ENCODE measurements at regions not wholly inside any gene's neighbourhood (a gene's known extent, or its start where the extent isn't known, plus 50 kb on each side); places are given as distances from the start of the nearest gene placed in this dataset.

DNA sequence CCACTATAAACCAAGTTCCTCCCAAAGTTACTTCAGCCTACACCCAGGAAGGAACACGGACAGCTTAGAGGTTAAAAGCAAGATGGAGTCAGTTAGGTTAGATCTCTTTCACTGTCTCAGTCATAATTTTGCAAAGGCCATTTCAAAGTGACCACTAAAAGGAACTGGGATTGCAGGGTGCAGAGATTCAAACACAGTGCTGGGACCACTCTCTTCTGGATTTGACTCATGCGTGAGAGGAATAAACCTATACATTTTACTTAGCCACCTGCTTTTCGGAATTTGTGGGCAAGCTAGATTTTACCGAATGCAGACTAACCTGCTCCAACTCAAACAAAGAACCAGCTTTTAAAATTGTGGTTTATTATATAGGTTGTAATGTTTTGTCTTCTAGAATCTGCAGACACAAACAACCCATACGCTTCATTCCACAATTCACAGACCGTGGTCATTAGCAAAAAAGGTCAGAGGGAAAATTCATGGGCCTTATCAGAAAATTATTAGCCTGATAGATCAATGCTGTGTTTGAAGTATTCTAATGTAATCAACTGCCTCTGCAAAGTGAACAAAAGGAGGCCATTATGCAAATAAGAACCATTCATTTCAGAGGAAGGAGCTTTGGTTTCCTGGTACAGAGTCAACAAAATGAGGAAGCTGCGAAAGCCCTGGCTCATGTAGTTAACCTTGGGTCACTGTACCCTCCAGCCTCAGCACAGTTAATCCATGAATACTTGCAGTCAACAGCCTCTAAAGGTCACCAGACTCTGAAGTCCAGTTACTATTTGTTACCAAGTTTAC, 342.7 kb upstream of the KLF6 start:
- no peaks in the 10 kb centered on the region for H3K36me3 ChIP-seq
- no peaks in the 10 kb centered on the region for H4K20me1 ChIP-seq
- H3K9me3 ChIP-seq = peaks cover 34% of the 10 kb centered on the region
- no peak overlapping the region for H3K4me3 ChIP-seq
- peak overlapping the region; percentile 43 for H3K27ac ChIP-seq
- no peak overlapping the region for H3K9ac ChIP-seq
- no peak for TF ChIP-seq Cebpa-rat (IDR thresholded peaks at IDR 0.05)
- peak overlapping the region; percentile 54 for H3K4me2 ChIP-seq
- H3K4me1 ChIP-seq = peaks cover 53% of the 10 kb centered on the region
- no peaks in the 10 kb centered on the region for H3K27me3 ChIP-seq

DNA sequence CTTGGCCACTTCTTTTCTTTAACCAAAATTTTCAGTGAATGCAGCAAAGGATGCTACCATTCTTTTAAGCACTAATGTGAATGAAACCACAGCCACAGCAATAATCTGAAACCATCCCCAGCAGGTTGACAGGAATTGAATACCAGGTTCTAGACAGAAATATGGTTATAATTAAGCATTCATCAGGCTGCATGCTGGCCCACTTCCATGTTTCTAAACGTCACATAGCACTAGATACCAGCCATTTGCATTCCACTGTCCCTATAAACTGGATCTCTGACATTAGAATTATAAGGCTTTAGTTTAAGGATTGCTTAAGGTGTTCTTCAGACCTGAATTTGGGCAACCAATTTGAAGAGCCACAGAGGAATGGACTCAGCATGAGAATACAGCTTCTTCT, 340.8 kb upstream of the KLF6 start:
- H3K4me3 ChIP-seq = no peak overlapping the region
- no peak for TF ChIP-seq Cebpa-rat (IDR thresholded peaks at IDR 0.05)
- no peak overlapping the region for H3K9ac ChIP-seq
- H4K20me1 ChIP-seq = no peaks in the 10 kb centered on the region
- no peak overlapping the region for H3K4me2 ChIP-seq
- no peaks in the 10 kb centered on the region for H3K36me3 ChIP-seq
- no peak overlapping the region for H3K27ac ChIP-seq
- peaks cover 34% of the 10 kb centered on the region for H3K9me3 ChIP-seq
- H3K27me3 ChIP-seq = no peaks in the 10 kb centered on the region
- H3K4me1 ChIP-seq = peaks cover 46% of the 10 kb centered on the region

DNA sequence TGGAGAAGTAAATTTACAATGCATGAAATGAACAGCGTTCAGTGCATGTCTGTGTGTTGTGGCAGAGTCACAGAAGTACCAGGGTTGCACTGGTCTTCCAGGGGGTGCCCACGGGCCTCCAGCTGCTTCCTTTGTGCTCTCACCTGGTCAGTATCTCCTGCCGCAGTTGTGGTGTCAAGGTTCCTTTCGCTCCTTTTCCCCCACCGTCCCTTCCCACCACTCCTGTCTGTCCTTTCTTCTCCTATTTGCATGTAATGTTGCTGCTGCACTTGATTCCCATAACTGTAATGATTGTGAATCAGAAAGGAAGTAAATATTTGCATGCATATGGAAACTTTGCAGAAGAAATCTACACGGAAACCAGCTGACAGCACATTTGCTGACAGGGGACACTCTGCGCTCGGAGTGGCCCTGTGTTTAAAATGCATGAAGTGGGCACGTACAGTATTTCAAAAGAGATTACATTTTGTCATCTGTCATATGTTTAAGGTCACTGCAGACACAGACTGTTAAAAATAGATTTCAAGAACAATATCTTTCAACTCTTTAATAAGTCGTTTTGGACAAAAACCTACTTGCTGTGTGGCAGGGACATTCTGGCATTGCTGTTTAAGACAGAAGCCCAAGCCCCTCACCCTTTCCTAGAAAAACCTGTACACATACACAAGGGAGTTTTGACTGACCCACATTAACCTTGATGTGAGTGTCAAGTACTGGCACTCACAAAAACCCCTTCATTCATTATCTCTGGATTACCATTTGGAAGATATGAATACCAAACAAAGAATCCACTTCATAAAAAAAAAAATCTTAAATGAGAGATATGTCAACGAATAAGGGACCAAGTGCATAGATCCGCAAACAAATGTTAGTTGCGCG, 336.7 kb upstream of the KLF6 start:
- H3K27ac ChIP-seq = no peak overlapping the region

DNA sequence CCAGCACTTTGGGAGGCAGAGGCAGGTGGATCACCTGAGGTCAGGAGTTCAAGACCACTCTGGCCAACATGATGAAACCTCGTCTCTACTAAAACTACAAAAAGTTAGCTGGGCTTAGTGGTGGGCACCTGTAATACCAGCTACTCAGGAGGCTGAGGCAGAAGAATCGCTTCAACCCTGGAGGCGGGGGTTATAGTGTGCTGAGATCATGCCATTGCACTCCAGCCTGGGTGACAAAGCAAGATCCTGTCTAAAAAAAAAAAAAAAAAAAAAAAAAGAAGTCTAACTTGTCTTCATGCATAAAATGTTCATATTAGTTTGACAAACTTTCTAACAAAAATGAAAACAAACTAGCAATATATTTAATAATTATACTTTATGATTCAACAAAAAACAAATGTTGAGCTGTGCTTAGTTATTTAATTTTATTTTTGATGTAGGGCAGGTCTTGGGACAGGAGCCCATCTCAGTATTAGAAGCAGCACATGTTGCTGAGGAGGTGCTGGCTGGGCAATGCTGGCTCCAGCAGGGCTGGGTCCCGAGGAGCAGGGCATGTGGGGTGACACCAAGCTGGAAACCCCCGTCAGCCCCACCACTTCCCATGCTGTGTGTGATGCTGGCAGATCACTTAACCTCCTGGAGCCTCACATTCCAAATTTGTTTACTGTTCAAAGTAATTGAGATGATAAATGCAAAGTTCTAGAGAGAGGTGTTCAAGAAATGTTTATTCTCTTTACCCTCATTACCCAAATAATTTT, 335.3 kb upstream of the KLF6 start:
- peaks cover 4% of the 10 kb centered on the region; the same call in 1 of the 2 replicates for H3K9me3 ChIP-seq
- H3K36me3 ChIP-seq = no peaks in the 10 kb centered on the region
- no peak overlapping the region for H3K4me2 ChIP-seq
- H3K9ac ChIP-seq = no peak overlapping the region
- no peak overlapping the region for H3K4me3 ChIP-seq
- H3K27me3 ChIP-seq = no peaks in the 10 kb centered on the region
- no peak for TF ChIP-seq Cebpa-rat (IDR thresholded peaks at IDR 0.05)
- H3K4me1 ChIP-seq = peaks cover 11% of the 10 kb centered on the region
- no peaks in the 10 kb centered on the region for H4K20me1 ChIP-seq
- H3K27ac ChIP-seq = no peak overlapping the region

More for the DNA sequence above, 336.7 kb upstream of the KLF6 start:
- H3K27me3 ChIP-seq = no peaks in the 10 kb centered on the region
- no peak for TF ChIP-seq Cebpa-rat (IDR thresholded peaks at IDR 0.05)
- H3K4me2 ChIP-seq = peak overlapping the region; percentile 47
- H3K36me3 ChIP-seq = no peaks in the 10 kb centered on the region
- no peaks in the 10 kb centered on the region for H4K20me1 ChIP-seq
- H3K4me1 ChIP-seq = peaks cover 11% of the 10 kb centered on the region
- no peak overlapping the region for H3K4me3 ChIP-seq
- peaks cover 15% of the 10 kb centered on the region for H3K9me3 ChIP-seq
- H3K9ac ChIP-seq = no peak overlapping the region

GRCh38 chr10:4119107-4119506, 334.1 kb upstream of the KLF6 start:
- Histone ChIP-seq H3K4me3 (no peak overlapping the region), H3K27me3 (no peaks in the 10 kb centered on the region), H4K20me1 (no peaks in the 10 kb centered on the region), H3K27ac (no peak overlapping the region), H3K4me1 (peaks cover 11% of the 10 kb centered on the region), H3K9ac (no peak overlapping the region), H3K36me3 (no peaks in the 10 kb centered on the region), H3K9me3 (no peaks in the 10 kb centered on the region), H3K4me2 (no peak overlapping the region)
- no peak for TF ChIP-seq Cebpa-rat (IDR thresholded peaks at IDR 0.05)

DNA sequence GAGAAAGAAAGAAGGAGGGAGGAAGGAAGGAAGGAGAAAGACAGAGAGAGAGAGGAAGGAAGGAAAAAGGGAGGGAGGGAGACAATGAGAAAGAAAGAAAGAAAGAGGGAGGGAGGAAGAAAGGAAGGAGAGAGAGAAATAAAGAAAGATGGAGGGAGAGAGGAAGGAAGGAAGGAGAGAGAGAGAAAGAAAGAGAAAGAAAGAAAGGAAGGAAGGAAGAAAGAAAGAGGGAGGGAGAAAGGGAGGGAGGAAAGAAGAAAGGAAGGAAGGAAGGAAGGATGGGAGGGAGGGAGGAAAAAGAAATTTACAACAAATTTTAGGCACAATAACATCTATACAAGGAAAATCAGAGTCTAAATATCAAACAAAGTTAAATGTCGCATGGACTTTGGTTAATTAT, 332.6 kb upstream of the KLF6 start:
- Histone ChIP-seq H3K9me3 (no peaks in the 10 kb centered on the region), H3K4me1 (peaks cover 11% of the 10 kb centered on the region), H3K27ac (no peak overlapping the region), H3K27me3 (no peaks in the 10 kb centered on the region), H3K9ac (no peak overlapping the region), H4K20me1 (no peaks in the 10 kb centered on the region), H3K36me3 (no peaks in the 10 kb centered on the region), H3K4me3 (no peak overlapping the region), H3K4me2 (no peak overlapping the region)
- TF ChIP-seq Cebpa-rat (IDR thresholded peaks at IDR 0.05) = no peak

DNA sequence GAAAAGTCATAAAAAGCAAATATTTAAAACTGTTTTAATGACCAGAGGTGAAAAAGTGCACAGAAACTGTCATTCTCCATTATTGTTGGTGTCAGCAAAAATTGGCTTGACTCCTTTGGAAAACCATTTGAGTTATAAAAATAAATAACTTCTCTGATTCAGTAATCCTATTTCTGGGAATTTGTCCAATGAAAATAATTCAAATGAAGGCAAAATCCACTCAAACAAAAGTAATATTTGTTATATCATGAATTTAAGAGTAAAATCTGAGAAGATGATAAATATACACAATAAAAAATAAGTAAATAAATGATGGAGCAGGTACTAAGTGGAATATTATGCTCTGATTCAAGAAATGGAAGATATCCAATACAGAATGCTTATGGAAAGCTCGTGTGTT, 326.6 kb upstream of the KLF6 start:
- no peak overlapping the region for H3K27ac ChIP-seq
- no peaks in the 10 kb centered on the region for H3K36me3 ChIP-seq
- H3K9me3 ChIP-seq = no peaks in the 10 kb centered on the region
- no peak for TF ChIP-seq Cebpa-rat (IDR thresholded peaks at IDR 0.05)
- peaks cover 7% of the 10 kb centered on the region for H3K4me1 ChIP-seq
- H3K27me3 ChIP-seq = no peaks in the 10 kb centered on the region
- H3K9ac ChIP-seq = no peak overlapping the region
- no peaks in the 10 kb centered on the region for H4K20me1 ChIP-seq
- H3K4me3 ChIP-seq = no peak overlapping the region
- H3K4me2 ChIP-seq = no peak overlapping the region

GRCh38 chr10:4109469-4109868, 324.5 kb upstream of the KLF6 start:
- Histone ChIP-seq H3K4me1 (peaks cover 7% of the 10 kb centered on the region), H3K27ac (no peak overlapping the region), H3K27me3 (no peaks in the 10 kb centered on the region), H4K20me1 (no peaks in the 10 kb centered on the region), H3K4me2 (no peak overlapping the region), H3K36me3 (no peaks in the 10 kb centered on the region), H3K9me3 (peaks cover 6% of the 10 kb centered on the region; the same call in 1 of the 2 replicates), H3K4me3 (no peak overlapping the region), H3K9ac (no peak overlapping the region)
- TF ChIP-seq Cebpa-rat (IDR thresholded peaks at IDR 0.05) = no peak

DNA sequence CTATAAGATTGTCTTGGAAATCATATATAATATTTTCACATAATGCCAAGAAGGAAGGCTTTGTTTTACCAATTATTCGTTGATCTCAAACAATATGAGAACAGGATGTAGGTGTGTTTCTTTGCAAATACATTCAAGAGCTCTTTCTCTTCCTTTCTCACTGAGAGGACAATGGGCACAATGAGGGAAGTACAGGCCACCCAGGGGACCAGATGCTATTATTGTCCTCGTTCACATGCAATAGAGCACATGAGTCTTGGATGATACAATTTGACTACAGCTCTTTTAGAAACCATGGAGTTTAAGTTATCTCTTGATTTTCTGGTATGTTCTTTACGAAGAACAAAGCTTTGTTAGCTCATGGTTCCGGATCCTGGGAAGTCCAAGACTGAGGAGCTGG, 323.7 kb upstream of the KLF6 start:
- no peak overlapping the region for H3K27ac ChIP-seq
- no peak for TF ChIP-seq Cebpa-rat (IDR thresholded peaks at IDR 0.05)
- no peak overlapping the region for H3K9ac ChIP-seq
- H3K4me3 ChIP-seq = no peak overlapping the region
- peaks cover 7% of the 10 kb centered on the region for H3K4me1 ChIP-seq
- H3K4me2 ChIP-seq = peak overlapping the region; percentile 29
- H3K36me3 ChIP-seq = no peaks in the 10 kb centered on the region
- peaks cover 6% of the 10 kb centered on the region; the same call in 1 of the 2 replicates for H3K9me3 ChIP-seq
- no peaks in the 10 kb centered on the region for H3K27me3 ChIP-seq
- no peaks in the 10 kb centered on the region for H4K20me1 ChIP-seq
